G401 (cell line): ENCODE measurements at regions not wholly inside any gene's neighbourhood (a gene's known extent, or its start where the extent isn't known, plus 50 kb on each side); places are given as distances from the start of the nearest gene placed in this dataset.
A peak's percentile ranks its signal among the peaks of the same experiment; 100 is the strongest.

Experiments
- DNase-seq: peaks from one replicate; pipeline ENCODE4 v3.0.0-alpha.2; 2015; ENCODE audit warnings: low spot score
- in situ Hi-C: cut with HindIII; loops from 2 replicates; pipeline ENCODE4 v1.10.0; 2016; ENCODE audit warnings: low sequenced_read_pairs, mixed read lengths

GRCh38 chr7:26457696-26458327 lies 166.2 kb downstream of the SNX10 start:
- no peak for DNase-seq
- in situ Hi-C loops, result no loop called here

- in situ Hi-C loops, result no loop called here
- DNase-seq, result no peak
Measured at GRCh38 chr7:26458466-26459145, 166.9 kb downstream of the SNX10 start.

- in situ Hi-C loops, result no loop called here
- no peak for DNase-seq
Measured at GRCh38 chr7:26459540-26460193, 168.0 kb downstream of the SNX10 start.

GRCh38 chr7:26460351-26461085 lies 168.9 kb downstream of the SNX10 start:
- in situ Hi-C loops, result no loop called here
- peak; percentile 15 for DNase-seq

GRCh38 chr7:26461518-26461917 lies 169.9 kb downstream of the SNX10 start:
- in situ Hi-C loops, result no loop called here

GRCh38 chr7:26466007-26466406 lies 174.3 kb downstream of the SNX10 start:
- in situ Hi-C loops, result no loop called here
- no peak for DNase-seq

More at GRCh38 chr7:26461518-26461917, 169.9 kb downstream of the SNX10 start:
- no peak for DNase-seq

- in situ Hi-C loops, result no loop called here
Measured at GRCh38 chr7:26467104-26467503, 175.4 kb downstream of the SNX10 start.

GRCh38 chr7:26467541-26467940 lies 175.9 kb downstream of the SNX10 start:
- no peak for DNase-seq
- in situ Hi-C loops, result no loop called here

More at GRCh38 chr7:26467104-26467503, 175.4 kb downstream of the SNX10 start:
- DNase-seq, result no peak

- in situ Hi-C loops, result no loop called here
- DNase-seq, result no peak
Measured at GRCh38 chr7:26468625-26469024, 177.0 kb downstream of the SNX10 start.

- in situ Hi-C loops, result no loop called here
- no peak for DNase-seq
Measured at GRCh38 chr7:26469188-26469587, 177.5 kb downstream of the SNX10 start.

GRCh38 chr7:26470691-26471090 lies 179.0 kb downstream of the SNX10 start:
- DNase-seq, result no peak
- in situ Hi-C loops, result no loop called here

- in situ Hi-C loops, result no loop called here
- no peak for DNase-seq
Measured at GRCh38 chr7:26471306-26472075, 179.8 kb downstream of the SNX10 start.

- DNase-seq, result no peak
- in situ Hi-C loops, result no loop called here
Measured at GRCh38 chr7:26472971-26473370, 181.3 kb downstream of the SNX10 start.

GRCh38 chr7:26476271-26476670 lies 184.6 kb downstream of the SNX10 start:
- no peak for DNase-seq
- in situ Hi-C loops, result no loop called here

- no peak for DNase-seq
- in situ Hi-C loops, result no loop called here
Measured at GRCh38 chr7:26477381-26477990, 185.8 kb downstream of the SNX10 start.

- no peak for DNase-seq
- in situ Hi-C loops, result no loop called here
Measured at GRCh38 chr7:26478550-26478949, 186.9 kb downstream of the SNX10 start.

- in situ Hi-C loops, result no loop called here
- DNase-seq, result no peak
Measured at GRCh38 chr7:26479581-26479980, 187.9 kb downstream of the SNX10 start.

- in situ Hi-C loops, result no loop called here
- no peak for DNase-seq
Measured at GRCh38 chr7:26480156-26480555, 188.5 kb downstream of the SNX10 start.

- DNase-seq, result no peak
- in situ Hi-C loops, result no loop called here
Measured at GRCh38 chr7:26482927-26483326, 191.3 kb downstream of the SNX10 start.
